Muscle of back (tissue), 3 donors: ENCODE measurements at regions not wholly inside any gene's neighbourhood (a gene's known extent, or its start where the extent isn't known, plus 50 kb on each side); places are given as distances from the start of the nearest gene placed in this dataset.

Source experiments
- DNase-seq, 3 donors: peaks; one replicate each; pipeline versions ENCODE4 v3.0.0 to v3.0.0-alpha.2; 2013

DNA sequence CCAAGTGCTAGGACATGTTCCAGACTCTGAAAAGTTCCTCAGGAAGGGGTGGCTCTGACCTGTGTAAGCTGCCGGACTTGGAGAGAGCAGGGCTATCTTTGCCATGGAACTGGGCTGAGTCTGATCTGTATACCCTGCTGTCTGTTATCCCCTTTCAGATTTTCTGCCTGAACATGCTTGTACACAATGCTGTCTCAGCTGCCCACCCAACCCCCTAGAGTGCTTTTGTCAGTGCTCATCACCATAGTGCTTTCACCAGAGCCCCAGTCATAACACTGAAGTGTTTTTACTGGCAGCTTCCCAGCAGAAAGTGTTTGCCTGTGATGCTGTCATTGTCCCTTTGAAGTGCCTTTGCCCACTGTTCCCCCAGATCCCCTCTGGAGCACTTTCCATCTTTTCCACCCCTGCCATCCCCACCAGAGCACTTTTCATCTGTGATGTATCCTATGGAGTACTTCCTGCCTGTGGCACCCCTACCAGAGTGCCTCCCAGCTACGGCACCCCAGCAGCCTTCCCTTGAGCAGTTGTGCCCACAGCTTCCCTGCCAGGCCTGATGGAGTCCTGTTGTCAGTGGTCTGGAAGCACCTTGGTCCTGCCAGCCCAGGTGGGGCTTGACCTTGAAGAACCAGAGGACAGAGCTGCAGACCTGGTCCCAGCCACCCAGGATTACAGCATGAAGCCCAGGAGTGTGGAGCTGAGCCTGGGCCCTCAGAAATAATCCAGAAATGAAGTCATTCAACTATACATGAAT, 397.7 kb downstream of the DIPK2A start:
- DNase-seq, result no peak

DNA sequence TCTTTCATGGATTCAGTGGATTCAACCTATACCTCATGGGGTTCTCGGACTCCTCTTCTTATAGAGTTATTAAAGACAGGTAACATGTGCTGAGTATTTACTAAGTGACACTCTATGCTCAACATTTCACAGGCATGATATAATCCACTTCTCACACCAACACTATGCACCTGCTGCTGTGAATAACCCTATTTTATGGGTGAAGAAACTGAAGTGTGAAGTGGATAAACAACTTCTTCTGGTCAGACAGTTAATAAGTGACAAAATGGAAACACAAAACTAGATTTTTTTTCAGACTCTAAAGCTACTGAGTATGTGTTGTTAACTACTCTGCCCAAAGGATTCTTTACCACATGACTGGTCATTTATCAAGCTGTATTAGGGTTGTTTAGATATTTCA, 403.5 kb downstream of the DIPK2A start:
- DNase-seq, result no peak

DNA sequence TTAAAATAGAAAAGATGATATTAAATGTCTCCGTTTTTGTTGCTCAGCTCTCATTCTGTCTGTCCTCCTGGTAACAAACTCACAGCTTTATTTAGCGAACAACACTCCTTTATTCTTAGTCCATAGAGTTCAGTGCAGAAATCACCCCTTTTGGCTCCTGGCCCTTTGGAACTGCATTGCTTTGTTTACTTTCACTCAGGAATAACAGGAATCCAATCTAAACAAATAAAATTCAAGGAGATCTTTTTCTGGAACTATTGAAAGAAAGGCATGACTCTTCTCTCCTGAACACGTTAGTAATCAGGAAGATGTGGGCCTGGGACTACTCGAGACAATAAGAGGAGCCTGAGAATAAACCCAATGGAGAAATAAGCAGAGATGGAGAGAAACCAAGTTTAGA, 409.2 kb downstream of the DIPK2A start:
- no peak for DNase-seq

DNA sequence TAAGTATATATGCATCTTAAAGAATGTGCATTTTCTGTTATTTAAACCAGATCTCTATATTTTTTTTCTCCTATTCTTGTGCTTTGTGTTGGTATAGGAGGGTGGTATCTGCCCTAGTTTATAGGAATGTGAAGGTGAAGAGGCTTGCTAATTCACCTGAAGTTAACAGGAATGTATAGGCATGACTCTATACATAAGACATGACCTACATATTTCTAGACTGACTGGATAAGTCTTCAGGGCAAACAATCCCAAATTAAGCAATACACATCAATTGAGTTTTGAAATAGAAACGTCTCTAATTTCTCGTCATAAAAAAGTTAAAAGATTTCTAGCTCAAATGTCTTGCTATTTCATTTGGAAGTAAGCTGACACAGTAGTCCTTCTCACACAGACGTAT, 410.0 kb downstream of the DIPK2A start:
- DNase-seq, result no peak

DNA sequence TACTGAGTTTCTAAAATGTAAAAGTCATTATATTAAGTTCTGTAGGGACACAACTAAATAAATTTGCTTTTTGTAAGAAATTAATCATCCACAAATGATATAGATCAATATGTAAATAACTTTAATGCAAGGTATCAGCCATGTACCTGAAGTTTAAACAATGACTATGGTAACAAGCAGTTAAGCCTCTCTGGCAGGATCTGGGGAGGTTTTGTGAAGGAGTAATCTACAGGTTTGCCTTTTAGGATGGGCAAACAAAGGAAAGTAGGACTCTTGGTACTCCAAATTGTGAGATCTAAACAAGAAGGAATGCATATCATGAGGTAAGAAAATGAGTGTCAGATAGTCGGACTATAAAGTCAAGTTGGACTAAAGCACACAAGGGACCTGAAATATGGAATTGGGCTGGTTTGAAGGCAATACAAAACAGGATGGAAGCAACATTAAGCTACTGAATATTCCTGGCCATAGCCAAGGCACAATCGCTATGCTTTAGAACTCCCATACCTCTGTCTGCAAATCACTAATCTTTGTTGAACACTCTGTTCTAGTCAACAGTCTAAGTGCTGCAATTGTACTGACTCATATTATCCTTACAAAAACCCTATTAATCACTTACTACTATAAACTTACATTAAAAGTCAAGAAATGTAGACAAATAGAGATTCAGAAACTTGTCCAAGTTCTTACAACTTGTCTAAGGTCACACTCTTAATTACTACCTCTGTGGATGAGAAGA, 412.8 kb downstream of the DIPK2A start:
- DNase-seq, result no peak

DNA sequence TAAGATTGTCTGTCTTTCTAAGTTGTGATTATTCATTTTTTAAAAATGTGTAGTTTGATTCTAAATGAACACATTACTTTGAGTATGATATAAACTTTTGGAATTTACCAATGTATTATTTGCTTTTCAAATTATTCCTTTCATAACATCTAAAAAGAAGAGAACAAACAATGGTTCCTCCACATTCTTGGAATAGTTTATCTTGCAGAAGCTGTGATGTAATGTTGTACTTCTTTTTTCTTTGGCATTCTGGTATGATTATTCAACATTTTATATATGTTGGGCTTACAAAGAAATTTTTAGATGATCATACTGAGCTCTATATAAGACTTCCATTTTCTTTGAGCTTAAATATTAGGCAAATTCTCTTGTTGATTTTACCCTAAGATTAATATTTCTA, 419.2 kb downstream of the DIPK2A start:
- no peak for DNase-seq

DNA sequence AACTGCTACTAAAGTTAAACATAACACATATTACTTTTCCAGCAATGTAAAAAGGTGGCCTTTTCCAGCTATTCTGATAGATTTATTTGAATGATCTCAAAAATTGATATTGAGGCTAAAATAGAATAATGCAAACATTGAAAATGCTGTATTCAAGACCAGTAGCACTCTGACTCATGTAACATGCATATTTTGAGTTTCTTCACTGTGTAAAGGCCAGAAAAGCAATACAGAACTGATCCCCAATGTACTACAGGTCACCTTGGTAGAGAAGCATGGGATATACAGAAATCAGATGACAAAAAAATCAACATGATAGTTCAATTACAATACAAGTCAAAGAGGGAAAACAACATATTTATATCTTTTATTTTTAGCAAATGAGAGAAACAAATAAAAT, 419.6 kb downstream of the DIPK2A start:
- DNase-seq, result no peak

DNA sequence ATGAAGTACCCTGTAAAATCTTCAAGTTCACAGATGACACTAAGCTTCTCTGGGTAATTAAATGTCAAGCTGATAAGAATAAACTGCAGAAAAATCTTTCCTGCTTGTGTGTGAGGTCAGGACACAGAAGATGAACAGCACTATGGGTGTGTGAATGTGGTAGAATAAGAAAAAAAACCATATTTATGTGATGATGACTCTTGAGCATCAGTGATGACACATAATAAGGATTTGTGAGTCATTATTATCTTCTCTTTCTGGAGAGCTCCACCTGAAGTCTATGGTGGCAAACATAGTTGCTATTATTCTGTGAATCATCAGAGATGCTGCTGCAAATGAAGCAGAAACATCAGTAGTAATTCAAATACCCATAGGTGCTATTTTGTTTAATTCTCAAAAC, 422.4 kb downstream of the DIPK2A start:
- DNase-seq, result no peak

DNA sequence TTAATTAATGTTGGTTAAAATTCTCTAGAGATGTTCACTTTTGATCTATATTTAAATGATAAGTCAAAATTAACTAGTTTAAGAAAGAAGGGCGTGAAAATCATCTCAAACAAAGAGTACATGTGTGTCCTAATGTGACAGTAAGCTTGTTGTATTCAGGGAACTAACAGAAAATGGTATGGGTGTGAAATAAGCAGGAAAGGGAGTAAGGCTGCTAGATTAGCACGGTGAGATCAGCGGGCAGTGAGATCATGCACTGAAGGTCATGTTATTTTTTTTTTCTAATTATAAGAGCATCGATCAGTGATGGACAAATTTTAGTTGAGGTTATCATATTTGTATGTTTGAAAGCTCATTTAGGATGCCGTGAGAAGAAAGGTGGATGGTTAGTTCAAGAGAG, 430.8 kb downstream of the DIPK2A start:
- no peak for DNase-seq

DNA sequence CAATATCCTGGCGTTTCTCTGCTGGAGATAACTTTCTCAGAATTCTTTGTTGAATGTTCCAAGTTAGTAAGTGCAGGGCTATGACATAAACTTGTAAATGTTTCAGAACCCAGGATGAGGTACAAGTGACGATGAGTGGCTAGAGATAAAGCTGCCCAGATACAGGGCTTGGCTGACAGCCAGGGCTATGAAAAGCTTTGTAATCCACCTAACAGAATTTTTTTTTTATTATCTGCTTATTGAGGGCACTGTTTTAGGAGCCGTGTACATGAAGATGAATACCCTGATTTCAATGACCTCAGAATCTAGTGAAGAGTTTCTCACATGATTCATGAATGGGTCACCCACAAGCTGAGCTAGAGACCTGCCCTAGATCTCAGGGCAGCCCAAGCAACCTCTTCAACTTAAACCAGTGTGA, 431.4 kb downstream of the DIPK2A start:
- no peak for DNase-seq

DNA sequence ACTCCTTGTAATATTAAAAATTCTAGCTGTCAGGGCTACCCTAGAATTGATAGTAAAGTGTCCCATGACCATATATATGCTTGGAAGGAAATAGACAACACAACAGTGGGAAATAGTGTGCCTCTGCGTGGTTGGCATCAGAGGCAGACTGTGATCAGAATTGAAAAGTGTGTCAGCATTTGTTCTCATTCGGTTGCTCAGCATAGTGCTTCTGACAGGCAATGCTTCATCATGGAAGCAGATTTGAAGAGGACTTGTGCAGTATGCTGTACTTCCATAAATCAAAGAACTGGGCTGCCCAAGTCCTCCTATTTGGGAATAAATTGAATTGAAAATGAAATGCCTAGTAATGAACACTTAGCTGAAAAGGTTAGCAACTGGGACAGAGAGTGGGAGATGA, 435.7 kb downstream of the DIPK2A start:
- no peak for DNase-seq

DNA sequence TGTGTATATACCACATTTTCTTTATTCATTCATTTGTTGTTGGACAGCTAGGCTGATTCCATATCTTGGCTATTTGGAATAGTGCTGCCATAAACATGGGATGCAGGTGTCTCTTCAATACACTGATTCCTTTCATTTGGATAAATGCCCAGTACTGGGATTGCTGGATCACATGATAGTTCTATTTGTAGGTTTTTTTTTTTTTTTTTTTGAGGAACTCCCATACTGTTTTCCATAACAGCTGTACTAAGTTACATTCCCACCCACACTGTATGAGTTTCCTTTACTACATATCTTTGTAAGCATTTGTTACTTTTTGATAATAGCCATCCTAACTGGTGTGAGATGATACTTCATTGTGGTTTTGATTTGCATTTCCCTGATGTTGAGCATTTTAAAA, 437.7 kb downstream of the DIPK2A start:
- peak; percentile 16 to 56 (median 20) for DNase-seq

DNA sequence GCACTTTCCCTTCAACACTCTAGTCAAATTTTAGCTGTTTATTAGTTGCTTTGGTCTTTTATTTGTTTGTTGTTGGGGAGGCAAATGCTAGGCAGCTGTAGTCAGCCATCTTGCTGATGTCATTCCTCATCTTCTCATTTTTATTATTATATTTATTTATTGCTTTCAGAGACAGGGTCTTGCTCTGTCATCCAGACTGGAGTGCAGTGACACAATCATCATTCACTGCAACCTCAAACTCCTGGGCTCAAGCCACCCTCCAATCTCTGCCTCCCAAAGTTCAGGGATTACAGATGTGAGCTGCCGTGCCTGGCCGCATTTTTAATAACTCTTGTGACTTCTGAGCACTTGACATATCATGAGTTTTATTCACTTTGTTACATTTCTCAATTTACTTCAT, 441.4 kb downstream of the DIPK2A start:
- no peak for DNase-seq

DNA sequence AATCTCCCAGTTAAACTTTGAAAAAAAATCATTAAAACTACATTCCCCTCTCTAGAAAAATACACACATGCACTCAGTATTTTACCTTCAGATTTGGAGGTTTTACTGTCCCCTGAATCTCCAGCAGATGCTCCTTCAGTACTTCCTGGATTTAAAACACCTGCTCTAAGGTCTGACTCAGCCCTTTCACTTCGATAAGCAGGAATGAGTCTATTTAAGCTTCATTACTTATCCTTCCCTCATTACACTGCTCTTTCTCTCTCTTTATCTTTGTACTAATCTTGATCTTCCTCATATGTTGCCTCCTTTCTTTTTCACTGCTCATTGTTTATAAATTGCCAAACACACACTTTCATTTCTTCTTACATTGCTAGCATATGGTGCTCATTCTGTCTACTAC, 443.9 kb downstream of the DIPK2A start:
- no peak for DNase-seq

DNA sequence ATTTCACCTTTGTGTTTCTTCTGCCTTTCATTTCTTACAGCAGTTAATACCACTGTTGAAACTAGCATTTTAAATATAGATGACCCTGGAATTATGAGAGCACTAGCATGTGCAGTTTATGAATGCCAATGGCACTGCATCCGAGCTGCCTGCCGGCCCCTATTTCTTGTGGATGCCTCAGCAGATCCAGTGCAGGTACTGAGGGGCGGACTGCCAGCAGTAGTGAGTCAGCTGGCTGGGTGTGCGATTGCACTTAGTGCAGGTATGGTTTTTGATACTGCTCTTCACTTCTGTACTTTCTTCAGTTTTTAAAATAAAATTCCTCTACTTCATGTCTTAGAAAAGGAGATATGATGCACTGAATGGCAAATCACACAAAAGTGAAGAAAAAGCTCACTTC, 453.0 kb downstream of the DIPK2A start:
- no peak for DNase-seq

DNA sequence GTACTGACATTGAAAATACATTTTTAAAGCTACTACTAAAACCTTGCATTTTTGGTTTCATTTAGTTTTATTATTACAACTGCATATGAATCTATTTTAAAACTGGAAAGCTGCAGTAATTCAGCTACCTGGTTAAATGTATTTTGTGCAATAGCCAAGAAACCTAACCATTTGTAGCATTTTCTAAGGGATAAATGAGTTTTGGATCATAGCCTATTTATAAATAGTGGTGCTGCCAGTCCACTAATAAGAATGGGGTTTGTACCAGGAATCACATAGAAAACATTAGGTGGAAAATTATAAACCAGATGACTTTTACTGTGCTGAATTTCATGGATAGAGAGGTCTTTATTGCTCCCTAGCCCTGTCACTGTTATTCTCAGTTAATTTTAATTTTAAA, 454.7 kb downstream of the DIPK2A start:
- DNase-seq, result no peak

DNA sequence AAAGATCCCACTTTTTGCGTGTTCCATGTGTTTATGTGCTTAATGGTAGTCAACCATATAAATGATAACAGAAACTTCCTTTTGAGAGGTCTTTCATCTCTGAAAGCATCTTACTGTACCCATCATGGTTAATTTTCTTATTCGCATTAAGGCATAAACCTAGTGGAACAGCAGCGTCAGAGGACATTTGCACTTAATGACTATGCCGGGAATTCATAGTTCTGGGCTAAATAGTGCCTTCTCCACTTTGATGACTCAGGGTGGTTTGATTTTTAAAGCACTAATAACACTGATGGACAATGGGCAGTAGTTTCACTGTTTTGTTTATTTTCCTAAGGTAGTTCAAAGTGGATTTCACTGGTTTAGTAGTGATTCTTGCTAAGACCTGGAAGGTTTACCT, 455.3 kb downstream of the DIPK2A start:
- DNase-seq, result no peak

DNA sequence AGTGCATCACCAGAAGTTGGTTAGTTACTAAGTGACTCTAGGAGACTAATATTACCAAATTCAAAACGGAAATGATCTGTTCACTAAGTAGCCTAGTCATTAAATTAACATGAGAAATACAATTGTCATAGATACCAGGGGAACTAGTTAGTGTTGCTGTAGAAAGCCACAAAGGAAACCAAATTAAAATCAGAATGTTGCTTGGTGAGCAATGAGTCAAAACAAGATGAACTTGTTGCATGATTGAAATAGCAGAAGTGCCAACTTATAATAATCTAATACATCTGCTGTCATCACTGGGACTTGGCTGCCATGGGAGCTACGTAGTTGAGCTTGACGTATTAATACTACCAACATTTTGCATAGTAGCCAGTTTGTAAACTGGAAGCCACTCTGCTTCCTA, 458.1 kb downstream of the DIPK2A start:
- DNase-seq, result no peak

DNA sequence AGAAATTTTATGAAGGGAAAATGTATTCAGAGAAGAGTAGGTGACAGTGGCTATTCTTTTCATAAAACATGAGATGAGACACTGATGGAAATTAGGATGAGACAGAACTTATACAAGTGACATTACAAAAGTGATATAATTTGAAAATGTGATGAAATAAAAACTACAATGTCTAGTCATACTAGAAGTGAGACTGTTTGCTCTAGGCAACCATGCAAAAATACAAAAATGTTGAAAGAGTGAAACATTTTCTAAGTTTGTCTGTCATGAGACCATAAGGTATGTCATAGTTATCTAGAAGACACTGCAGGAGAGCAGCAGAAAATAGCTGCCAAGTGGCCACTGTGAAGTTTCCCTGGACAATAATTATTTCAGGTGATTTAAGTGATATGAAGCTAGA, 459.5 kb downstream of the DIPK2A start:
- DNase-seq, result no peak

DNA sequence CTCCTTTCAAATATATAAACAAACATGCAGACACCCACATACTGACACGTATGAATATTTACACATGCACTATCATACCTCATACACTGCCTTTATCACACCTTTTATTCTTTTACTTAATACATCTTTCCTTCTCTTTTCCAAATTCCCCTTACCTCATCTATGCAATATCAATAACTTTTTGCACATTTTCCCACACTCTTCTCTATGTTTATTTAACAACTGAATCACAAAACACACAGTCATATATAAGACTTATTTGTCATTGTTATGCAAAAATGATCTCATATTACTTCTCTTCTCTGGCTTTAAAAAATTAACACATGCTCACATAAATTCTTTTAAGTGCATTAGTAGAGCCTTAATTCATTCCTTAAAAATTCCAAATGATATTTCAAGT, 461.4 kb downstream of the DIPK2A start:
- DNase-seq, result no peak

DNA sequence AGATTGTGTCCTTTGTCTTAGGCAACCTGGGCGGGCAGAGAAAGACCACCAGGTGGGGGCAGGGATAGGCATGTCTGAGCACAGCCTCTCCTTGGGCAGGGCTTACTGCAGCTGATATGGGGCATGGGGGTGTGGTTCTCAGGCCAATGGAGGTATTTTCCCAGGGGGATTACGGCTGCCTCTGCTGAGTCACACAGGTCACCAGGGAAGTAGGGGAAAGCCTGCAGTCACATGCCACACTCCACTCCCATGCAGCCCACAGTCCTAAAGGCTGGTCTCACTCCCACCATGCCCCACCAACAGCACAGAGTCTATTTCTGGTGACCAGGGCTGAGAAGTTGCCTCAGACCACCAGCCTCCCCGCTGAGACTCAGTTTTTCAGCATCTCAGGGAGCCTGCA, 466.4 kb downstream of the DIPK2A start:
- DNase-seq, result no peak

DNA sequence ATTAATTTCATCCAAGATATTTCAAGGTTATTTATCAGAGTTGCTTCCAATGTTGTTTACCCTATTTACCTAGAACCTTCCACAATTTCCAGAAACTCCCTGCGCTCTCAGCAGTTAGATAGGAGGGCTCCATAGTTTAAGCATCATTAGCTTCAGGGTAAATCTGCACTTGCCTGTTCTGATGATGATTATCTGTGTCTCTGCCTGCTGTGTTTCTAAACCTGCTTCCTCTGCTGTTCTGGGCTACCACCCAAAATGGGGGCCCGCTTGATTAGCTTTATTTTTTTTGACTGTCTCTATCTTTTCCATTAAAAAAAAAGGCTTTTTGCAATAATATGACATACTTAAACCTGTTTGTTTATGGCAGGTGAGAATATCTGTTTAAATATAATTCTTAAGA, 472.4 kb downstream of the DIPK2A start:
- DNase-seq, result no peak

DNA sequence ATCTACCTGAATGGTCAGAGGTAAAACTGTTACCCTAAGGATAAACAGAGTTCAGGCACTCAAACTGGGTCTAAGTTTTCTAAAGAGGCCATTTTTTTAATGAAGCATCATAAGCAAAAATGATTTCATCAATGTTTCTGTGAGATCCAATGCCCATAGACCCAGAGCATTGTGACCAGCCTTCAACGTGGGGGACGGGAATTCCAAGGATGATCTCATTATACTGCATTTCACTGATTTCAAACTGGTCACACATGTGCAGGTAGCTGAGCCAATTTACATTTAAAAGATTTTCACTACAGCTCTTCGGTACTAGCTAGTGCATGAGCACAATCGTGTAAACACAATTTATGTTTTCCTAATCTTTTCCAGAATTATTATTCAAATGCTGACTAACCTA, 472.9 kb downstream of the DIPK2A start:
- no peak for DNase-seq
